ENCODE measurements at regions not wholly inside any gene's neighbourhood (a gene's known extent, or its start where the extent isn't known, plus 50 kb on each side); places are given as distances from the start of the nearest gene placed in this dataset.

DNA sequence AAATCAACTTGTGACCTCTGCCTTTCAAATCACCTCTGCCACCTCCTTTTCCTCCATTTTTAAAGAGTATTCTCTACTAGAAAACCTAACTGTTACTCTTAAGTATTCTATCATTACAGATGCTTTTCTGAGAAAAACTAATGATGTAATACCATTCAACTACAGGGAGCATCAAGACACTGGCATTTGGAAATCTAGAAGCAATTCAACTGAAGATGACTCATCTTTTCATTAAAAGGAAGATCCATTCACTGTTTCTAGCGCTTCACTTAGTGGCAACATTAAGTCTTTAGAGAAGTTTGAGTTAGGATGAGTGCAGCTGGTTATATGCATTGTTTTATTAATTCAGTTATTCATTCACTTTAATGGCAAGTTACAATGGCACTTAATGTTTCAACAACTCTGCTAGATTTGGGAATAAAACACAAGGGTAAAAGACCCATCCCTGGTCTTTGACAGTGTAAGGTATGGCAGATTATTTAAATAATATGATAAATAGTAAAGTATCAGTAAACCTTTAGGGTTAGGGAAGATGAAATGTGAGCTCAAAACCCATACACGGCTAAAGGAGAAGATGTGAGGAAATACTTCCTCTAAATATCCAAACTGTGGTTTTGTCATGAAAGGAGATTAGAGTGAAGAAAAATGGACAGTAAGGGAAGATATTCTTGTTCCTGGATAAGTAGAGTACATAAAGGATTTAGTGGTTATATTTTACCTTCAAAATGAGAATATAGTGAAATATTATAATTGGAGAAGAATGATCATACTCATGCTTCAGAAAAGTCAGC, 61.7 kb downstream of the KCNJ2 start:
- DNase-seq = no peak

DNA sequence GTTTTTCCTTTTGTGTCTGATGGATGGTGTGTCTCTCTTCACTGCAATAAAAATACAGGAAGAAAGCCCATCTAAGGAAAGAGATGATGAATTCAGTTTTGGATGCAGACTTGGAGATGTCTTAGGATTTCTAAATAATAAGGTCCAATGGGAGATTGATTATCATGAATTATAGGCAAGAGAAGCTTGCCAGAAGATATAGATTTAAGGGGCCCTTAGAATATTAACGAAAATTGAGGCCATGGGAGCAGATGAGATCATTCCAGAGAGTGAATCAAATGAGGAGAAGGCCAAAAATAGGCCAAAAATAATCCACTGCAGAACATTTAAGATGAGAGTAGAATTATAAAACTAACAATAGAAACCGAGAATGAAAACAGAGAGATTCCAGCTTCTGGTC, 63.1 kb downstream of the KCNJ2 start:
- DNase-seq = no peak

DNA sequence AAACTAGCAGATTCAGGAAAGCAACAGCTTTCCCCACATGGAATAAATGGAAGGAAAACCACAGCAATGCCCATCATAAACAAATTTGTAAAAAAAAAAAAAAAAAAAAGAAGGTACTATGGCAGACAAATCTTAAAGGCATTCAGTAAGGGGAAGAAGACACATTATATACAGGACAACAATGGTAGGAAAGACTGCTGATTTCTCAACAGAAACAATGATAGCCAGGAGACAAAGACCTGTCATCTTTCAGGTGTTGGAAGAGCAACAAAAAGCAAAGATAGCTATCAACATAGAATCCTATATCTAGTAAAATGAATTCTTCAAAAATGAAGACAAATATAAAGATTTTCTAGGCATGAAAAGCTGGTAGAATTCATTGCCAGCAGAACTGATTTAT, 65.9 kb downstream of the KCNJ2 start:
- DNase-seq = no peak

DNA sequence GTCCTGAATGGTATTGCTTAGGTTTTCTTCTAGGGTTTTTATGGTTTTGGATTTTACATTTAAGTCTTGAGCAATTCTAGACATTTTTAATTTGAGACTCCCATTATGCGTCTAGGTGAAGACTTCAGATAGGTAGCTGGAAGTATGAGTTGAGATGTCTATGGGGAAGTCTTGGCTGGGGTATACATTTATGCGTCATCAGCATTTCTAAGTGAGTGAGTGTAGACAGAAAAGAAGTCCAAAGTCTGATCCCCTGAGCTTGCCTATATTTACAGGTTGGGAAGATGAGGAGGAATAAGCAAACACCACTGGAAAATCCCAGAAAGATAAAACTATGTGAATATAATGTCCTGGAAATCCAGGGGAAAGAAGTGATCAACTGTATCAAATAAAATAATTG, 68.9 kb downstream of the KCNJ2 start:
- DNase-seq = no peak

DNA sequence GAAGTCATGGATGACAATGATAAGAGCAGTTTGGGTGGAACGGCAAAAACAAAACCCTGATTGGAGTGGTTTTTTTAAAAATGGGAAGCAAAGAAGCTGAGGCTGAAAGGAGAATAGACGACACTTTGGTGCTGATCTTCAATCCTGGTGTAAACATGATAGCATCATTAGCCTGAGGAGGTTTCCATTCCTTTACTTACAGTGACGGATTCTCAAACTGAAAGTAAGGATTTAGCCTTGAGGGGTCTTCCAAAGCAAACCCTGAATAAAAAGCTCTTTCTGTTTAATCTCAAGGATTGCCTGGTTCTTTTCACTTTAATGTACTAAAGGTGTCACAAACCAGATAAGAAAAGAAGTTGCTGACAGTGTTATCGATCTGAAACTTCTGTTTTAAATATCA, 69.3 kb downstream of the KCNJ2 start:
- no peak for DNase-seq

DNA sequence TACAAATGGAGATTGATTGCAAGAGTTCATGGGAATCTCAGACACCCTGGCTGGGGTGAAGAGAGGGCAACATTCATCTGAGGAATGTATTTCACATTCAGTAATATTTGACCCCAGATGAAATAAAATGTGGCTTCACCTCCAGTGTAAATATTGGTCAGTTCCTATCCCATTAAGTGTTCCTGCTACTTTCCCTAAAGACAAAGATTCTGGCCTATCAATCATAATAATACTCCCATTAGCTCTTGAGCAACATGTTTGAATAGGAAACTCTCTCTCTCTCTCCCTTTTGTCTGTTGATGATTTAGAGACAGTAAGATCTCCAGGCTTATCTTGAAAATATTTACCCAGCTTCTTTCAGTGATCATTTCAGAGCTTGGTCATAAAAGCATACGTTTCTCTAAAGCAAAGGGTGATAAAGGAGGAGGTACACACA, 70.1 kb downstream of the KCNJ2 start:
- DNase-seq = no peak

DNA sequence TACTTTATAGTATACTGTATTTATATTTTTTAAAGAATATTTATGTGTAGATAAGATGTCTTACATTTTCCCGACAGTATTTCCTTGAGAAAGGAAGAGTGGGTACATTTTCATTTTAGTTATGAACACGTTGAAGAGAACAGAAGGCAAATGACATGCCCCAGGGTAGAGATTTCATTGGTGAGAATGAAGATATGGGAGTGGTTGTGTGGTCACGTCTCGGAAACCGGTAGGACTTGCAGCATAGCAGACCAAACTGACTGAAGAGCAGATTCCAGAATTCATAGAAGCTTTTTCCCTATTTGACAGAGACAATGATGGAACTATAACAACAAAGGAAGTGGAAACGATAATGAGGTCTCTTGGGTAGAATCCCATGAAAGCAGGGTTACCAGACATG, 71.7 kb downstream of the KCNJ2 start:
- DNase-seq = no peak

DNA sequence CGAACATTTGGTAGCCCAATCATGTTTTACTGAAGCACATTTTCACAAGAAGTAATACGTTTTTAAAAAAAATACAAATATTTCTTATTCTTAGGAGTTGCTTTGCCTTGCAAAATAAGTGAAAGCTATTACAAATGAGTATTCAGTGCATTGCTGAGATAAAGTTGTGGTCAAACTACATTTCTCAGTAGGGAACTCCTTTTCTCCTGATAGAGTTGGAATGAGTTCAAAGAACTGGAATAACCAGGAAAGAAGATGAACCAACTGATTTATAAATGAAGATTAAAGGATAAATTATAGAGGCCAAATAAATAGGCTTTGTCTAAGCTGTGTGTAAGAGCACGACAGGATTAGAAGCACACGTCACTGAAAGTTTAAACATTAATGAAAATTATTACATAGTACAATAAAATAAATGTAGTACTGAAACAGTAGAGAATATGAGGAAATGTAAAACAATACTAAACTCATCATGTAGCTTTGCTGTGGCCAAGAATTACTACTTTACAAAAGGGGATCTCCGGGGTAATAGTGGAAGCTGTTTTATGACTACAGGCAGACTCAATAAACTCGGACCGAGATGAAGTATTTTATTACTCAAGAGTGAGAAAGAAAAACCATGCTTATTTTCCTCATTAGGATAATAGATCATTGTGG, 73.6 kb downstream of the KCNJ2 start:
- DNase-seq = no peak

DNA sequence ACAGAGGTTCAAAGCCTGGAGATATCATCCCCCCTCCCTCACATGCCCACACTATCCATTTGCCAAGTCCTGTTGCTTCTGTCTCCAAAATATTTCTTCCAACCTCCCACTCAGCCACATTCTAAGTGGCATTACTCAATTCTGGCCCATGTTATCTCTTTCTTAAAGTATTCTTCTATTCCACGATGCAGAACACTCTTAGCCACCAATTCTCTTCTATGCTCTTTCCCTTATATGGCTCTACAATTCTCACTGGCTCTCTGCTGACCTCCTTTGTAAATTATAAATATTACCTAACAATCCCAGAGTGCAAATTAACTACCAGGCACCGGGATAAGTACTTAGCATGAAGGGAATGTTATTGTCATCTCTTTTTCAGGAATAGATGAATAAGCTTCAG, 82.4 kb downstream of the KCNJ2 start:
- DNase-seq = no peak

DNA sequence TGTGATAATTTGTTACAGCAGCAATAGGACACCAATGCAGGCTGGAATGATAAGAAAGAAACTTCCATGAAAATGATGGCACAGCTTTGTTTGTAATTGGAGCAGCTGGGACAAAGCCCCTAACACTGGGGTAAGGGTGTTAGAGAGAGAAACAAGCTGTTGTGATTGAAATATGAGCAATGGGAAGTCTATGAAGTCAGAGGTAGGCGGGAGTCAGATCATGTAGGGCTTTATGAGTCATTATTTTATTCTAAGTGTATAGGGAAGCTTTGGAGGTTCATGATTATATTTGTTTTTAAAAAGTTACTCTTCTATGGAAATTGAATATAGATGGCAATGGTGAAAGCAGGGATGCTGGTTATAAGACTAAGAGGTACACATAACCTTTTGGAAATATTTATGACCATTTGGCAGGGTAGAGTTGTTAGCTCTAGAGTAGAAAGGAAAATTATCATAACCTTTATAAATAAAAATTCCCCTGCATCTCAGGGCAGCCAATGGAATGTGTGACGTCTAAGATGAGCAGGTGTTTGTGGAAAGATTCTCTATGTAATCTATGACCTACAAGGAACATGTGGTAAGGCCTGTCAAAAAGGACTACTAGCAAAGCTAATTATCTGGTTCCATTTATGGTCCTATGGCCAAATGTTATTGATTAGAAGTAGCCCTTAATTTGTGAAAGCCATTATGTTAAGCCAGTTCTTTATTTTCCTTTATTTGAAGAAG, 85.6 kb downstream of the KCNJ2 start:
- DNase-seq = no peak

DNA sequence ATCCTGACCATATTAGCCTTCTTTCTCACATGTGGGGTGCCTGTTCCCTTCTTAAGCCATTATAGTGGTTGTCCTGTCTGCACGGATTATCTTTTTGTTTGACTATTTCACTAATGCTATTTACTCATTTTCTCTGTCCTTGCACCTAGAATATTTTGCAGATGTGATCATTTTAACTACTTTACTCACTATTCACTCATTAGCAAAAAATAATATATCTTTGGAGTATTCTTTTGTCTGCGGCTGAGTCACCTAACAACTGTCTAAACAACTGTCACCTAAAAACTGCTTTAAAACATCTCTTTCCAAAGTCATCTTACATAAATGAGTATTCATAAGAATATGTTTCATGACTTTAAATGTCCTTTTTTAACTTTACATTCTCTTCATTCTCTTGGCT, 87.4 kb downstream of the KCNJ2 start:
- DNase-seq = no peak

DNA sequence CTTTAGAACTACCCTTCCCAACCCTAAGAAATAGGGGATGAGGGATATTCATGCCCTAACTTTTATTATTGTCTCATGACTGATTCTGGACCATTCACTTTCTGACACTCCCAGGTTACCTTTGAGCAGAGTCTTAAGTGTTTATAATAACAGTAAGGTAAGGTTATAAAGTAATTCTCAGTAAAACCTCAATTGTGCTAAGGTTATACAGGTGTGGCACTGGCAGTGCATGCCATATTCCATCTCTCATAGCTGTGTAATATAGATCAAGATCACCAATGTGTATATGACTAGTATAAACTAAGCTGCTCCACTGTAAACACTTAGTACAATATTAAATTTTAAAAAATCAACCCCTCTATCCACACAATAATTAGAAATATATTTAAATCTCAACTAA, 89.1 kb downstream of the KCNJ2 start:
- no peak for DNase-seq

DNA sequence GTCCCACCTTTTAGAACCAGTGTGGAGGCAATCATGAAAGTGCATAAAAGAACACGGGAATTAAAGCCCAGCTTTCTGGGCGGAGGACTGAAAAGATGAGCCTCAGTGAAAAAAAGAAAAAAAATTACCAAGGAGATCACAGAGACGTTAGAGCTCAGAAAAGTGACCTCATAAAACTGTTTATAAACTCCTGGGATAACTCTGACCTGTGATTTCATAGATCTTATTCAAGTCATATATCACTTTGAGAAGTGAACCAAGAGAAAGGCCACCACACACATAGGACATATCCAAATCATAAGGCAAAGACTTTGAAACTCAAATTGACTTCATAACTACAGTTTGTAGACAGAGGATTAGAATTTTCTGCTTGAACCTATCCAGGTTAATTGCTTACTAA, 90.1 kb downstream of the KCNJ2 start:
- DNase-seq = no peak

DNA sequence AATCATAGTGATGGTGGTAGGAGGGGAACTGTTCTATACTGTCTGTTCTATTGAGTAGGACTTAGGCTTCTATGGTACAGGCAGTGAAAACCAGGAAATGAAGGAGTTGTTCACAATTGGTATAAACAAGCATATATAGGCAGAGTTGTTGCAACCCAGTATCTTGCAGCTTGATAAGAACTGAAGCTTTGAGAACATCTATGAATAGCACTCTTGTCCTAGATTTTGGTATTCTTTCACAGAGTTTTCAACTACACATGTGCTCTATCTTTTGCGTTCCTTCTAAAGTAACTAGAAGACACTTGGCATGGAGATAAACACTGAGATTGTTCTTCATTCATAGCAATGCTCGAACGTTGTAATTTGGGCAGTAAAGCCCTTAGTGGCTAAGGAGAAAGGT, 91.8 kb downstream of the KCNJ2 start:
- no peak for DNase-seq

DNA sequence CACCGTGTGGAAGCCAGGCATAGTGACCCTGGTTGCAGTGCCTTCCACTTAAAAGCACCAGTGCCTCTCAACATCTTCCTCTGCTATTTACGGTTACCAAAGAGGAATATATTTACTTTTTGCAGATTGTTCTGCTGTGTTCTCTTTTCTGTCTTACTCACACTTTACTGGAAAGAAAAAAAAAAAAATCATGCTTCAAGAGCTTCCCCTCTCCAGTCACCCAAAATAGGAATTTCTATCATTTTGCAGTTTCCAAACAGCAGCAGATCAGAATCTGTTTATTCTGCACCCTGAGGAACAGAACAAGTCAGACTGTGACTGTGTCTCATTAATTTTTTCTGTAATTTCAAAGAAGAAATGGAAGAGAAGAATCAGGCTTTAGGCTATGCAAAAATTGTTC, 96.1 kb downstream of the KCNJ2 start:
- DNase-seq = no peak

DNA sequence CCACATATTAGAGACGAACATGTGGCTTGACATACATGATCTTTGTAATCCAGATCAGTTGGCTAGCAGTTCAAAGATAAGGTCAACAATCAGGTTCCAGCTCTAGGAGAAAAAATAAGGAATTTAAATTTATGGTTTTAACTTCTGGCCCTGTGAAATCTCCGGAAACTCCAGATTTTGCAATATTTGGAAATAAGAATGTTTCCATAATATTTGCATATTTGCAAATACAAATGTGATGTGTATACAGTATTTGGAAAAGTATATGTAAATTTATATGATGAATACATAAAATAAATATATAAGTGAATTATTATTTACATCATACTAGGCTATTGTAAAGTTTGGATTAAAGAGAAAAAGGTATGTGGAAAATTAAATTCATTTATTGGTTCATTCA, 97.1 kb downstream of the KCNJ2 start:
- DNase-seq = no peak

DNA sequence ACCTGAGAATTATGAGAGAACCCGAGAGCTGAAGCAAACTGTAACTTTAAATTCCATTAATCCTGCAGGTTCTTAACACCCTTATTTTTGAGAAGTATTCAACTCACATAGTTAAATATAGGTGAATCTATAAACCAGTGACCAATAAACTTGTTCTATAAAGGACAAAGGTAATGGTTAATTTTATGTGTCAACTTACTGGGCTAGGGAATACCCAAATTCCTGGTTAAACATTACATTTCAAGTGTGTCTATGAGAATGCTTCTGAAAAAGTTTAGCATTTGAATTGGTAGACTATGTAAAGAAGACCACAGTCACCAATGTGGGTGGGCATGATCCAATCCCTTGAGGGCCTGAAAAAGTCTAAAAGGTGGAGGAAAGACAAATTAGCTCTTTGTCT, 99.1 kb downstream of the KCNJ2 start:
- no peak for DNase-seq

DNA sequence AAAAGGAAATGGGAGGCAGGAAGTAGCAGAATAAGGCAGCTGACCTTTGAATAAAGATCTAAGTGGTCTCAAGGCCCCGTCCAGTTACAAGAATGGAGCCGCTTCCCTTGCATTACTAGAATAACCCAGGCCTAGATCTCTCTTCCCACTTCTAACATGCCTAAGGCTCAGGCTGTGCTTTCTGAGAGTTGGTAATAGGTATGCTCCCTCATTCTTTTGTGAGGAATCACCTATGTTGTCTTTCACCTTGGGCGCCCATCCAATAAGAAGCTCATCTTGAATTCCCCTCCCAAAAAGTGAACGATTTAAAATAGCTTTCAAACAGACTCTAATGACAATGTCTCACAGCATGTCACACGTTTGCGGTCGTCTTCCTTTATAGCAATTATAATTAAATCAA, 101.2 kb downstream of the KCNJ2 start:
- DNase-seq = no peak

DNA sequence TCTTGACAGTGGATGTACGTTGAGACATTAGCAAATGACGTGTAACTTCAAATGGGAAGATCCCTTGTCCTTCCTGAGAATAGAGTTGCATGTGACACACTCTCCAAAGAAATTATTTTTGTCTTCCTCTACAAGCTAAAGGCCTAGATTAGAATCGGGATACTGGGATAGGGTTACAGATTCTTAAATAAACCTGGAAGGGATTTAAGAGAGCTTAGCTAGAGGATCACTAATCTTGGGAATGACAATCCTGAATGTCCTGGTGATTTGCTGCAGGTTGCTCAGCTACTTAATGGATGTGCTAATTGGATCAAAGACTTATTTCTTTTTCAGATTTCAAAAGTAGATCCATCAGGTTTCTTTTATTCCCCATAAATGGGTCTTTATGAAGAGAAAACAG, 101.9 kb downstream of the KCNJ2 start:
- DNase-seq = no peak

DNA sequence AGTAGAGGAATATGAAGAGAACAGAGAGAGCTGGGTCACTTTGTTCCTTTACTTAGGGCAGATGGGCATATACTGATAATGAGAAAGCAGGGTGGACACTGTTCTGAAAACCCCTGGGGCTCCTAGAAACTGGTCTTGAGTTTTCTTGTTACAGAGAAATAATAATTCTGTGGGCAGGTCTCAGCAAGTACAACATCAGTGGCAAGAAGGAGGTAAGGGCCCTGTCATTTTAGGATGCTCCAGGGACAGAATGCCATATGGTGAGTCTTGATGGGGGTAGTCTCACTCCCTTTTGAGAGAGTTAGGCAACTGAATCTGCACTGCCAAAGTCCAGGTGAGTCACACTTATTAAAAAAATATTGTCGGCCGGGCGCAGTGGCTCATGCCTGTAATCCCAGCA, 102.3 kb downstream of the KCNJ2 start:
- no peak for DNase-seq

DNA sequence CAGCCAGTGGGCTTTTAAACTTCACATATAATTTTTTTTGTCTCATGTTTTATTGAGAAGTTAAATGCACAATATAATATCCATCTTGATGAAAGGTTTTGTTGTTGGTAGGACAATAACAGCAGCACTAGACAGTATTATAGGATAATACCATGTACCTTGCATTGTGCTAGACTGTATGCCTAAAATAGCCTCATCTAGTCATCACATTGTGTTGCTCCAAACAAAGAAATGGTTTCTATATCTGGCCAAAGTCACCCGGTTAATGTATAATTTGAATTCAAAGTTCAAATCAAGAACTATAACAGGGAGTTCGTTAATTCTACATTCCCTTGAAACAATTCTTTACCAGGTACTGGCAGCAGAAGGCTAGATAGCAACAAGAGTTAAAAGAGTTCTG, 104.9 kb downstream of the KCNJ2 start:
- DNase-seq = no peak

DNA sequence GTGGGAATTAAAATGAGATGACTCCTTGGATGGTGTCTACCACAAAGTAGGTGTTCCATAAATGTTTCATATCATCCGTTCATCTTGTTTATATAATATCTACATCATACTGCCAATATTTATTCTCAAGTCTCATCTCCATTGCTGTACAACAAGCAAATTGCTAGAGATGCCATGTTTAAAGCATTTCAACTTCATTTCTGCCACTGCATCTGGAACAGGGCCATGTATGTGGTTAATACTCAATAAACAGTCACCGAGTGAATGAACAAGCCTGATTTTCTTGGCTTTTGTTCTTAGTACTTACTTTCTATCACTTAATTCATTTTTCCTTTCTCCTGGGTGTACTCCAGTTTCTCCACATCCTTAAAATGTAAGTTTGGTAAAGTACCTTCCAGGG, 107.6 kb downstream of the KCNJ2 start:
- no peak for DNase-seq

DNA sequence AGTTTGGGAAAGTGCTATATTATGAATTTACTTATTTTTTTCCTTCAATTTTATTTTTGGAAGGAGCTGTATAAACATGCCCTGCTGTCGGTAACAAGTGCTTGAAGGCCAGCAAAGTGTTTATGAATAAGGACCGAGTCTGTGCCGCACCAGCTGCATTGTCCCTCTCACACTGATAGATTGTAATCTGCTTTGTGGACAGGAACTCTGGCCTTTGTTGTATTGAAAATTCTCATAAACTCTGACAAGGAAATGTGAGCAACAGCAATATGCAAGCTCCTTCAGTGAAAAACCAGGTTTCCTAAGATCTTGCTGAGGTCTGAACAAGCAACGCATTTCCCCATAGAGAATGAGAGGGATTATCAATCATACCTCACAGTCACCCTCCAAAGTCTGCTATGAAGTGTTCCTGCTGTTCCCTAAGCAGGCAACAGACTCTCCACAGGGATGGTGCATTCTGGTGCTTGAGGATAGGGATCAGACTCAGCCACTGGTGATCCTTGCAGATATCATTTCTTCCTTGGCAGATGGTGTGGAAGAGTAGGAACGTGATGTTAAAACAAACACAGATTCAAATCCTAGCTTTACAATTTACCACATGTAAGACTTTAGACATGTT, 109.6 kb downstream of the KCNJ2 start:
- DNase-seq = no peak

DNA sequence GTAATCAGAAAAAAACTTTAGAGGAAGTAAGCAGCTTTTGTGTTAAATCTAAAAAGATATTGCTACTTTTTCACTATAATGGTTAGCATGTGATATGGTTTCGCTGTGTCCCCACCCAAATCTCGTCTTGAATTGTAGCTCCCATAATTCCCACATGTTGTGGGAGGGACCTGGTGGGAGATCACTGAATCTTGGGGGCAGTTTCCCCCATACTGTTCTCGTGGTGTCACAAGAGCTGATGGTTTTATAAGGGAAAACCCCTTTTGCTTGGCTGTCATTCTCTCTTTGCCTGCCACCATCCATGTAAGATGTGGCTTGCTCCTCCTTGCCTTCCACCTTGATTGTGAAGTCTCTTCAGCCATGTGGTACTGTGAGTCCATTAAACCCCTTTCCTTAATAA, 117.1 kb downstream of the KCNJ2 start:
- no peak for DNase-seq
